NCI-H2227 (cell line): ENCODE measurements at regions not wholly inside any gene's neighbourhood (a gene's known extent, or its start where the extent isn't known, plus 50 kb on each side); places are given as distances from the start of the nearest gene placed in this dataset.

ENCODE experiments used
- DNase-seq: peaks from one replicate; lab custom pipeline; 2025; ENCODE audit not compliant: unreplicated experiment; lab: John Stamatoyannopoulos, UW

DNA sequence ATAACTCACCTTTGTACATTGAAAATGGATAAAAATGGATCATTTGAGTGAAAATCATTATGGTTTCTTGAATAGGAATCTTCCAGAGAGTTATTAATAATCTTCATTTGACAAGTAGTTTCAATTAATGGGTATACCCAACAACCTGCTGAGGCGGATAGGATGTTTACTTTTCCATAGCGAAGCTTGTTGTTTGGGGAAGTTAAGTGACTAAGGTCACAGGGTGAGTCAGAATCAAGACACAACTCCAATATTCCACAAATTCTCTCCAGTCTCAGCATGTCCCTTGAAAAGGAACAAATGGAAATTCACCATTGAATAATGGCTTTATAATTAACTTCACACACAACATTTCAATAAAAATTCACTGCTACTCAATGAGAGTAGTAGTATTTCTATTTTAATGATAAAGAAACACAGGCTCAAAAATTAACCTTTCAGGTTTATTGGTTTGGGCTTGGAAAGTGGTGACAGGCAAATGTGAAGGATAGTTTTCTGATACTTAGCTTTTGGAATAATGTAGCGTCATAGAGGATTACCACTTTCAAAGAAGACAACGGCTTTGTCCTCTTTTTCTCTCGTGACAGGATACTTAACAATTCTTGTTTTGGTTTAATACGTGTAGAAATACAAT lies 211.3 kb downstream of the GPD2 start:
- no peak for DNase-seq

DNA sequence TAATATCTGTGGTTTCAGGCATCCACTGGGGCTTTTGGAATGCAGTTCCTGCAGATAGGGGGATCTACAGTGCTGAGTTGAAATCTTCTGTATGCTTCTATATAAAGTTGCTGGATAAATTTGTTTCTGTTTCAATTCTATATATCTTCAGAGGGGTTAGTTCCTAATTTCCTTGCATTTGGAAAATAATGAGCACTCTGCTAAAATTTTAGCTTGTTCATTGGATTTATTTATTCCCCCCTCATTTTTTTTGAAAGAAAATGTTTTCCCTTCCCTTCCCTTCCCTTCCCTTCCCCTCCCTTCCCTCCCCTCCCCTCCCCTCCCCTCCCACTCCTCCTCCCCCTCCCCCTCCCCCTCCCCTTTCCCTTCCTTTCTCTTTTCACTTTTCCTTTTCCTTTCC lies 212.3 kb downstream of the GPD2 start:
- no peak for DNase-seq

DNA sequence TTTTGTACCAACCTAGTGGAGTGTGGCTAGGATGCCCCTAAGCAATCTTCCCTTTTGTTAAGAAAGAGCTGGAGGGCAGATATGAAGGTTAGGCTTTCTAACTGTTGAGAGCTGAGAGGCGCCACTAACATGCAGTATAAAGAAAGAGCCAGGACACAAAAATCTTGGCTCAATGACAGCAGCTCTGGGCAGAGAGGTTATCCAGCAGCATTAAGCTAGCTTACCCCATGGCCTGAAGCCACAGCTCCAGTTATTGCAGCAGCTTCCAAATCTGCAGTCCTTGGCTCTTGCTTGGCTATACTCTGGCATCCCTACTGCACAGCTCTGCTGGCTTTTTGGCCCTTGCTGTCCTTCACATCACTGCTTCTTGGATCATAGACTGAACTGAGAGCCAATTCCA lies 213.4 kb downstream of the GPD2 start:
- no peak for DNase-seq

DNA sequence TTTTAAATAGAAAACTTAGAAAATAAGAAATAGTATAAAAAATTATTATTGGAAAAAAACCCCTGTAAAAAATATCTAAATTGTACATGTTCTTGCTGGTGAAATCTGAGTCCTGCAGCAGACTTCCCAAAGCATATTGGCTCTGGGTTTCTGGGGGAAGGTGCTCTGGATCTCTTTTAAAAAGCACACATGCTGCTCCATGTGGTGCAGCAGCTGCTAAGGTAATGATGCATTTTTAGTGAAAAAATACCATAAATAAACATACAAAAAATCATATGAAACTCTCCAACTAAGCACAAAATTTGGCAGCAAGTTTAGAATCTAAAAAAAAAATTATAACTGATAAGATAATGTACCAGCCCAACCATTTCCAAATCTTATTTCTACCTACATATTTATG lies 216.5 kb downstream of the GPD2 start:
- DNase-seq: no peak

DNA sequence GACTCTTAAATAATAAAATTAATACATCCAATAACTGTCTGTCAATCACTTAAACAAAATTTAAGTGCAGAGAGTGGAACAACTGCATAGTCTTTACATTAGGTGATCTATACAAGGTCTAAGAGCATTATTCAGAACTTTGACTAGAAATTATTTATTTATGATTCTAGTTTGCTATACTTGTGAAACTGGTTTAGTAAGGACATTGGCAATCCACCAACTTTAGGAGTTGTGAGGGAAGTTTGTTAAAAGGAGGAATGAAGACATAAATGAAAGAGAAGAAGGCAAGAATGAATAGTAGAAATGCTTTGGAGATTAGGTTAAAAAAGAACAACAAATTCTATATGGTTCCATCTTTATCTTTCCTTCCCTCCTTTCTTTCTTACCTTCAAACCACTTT lies 217.5 kb downstream of the GPD2 start:
- no peak for DNase-seq

DNA sequence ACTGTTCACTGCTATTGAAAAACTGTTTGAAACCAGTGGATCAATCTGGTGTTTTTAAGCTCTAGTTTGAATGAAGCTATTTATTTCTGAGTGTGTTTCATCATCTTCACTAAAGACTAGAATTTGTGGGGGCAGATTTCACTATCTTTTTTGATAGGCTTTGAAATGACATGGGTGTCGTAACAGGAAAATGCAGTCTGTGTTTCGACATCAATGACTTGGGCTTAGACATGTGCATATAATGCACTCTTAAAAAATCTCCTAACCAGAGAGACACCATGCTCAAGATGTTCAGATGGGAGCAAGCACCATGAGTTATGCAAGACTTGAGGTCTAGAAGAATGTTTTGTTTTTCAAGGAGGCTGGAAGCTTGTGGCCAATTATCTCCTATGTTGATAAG lies 221.6 kb downstream of the GPD2 start:
- no peak for DNase-seq

DNA sequence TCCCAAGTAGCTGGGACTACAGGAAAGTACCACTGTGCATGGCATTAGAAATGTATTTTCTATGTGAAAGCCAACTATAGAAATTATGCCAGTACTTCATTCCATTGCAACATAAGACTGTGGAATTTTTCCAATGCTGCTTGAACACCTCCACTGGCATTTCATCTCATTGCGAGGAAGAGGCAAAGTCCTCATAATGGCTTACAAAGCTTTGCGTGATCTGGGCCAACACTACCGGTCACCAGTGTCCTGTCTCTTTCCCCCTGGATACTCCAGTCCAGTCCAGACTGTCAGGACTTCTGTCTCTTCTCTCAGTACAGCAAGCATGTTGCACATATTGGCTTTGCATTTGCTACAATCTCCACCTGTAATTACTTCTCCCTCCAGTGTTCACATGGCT lies 223.5 kb downstream of the GPD2 start:
- DNase-seq: no peak

DNA sequence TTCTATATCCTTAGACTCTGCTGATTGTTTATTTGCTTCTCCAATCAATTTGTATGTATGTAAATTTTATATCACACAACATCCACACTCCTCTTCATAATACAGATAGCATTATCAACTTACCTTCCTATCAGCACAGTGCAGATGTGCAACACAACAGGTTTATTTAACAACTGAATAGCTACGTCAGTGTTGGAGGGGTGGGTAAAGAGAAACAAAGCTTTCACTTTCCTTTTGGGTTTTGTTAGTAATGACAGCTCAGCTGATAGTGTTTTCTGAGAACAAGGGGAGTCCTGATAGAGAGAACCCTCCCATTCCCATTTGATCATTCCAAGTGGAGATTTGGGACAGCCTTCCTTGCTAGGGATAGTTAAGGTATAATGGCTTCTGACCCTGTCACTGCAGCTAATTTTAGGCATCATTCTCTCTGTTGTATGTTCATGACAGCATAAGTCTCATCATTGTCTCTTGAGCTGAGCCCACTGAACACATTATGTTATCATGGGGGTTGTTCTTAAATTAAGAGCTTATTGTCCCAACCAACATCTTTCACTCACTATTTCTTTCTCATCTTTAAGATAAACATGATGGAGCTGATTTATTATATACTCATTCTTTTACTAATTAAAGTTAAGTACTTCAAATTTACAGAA lies 227.7 kb downstream of the GPD2 start:
- DNase-seq: no peak

DNA sequence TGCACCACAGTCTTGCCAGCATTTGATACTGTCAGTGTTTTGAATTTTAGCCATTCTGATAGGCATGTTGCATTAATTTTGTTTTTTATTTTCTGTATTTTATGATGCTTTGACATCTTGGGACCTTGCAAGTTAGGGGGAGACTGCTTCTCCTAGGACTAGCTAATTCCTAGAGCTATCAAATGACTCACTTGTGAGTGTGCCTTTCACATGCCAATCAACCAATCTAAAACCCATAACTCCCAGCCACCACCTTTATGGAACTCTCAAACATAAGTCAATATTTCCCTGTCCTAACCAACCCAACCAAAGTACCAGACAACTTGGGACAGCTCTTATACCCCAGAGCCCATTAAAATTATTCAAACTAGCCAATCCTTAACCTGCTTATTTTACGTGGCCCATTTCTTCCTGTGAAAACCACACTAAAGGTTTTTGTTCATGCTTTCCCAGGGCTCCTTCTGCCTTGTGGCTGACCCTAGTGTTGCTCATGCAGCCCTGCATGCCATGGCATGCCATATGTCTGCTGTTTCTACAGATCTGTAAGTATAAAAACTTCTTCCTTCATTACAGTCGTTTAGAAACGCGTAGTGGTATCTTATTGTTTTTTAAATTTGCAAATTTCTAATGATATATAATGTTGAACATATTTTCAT lies 230.1 kb downstream of the GPD2 start:
- no peak for DNase-seq

DNA sequence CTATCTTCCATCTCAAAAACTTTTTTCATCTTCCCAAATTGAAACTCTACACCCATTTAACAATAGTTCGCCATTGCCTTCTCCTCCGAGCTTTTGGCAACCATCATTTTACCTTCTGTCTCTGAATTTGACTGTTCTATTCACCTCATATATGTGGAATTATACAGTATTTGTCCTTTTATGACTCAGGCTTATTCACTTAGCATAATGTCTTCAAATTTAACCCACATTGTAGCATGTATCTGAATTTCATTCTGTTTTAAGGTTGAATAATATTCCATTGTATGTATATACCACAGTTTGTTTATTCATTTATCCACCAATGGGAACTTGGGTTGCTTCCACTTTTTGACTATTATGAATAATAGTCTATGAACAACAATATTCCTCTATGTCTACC lies 233.9 kb downstream of the GPD2 start:
- no peak for DNase-seq

DNA sequence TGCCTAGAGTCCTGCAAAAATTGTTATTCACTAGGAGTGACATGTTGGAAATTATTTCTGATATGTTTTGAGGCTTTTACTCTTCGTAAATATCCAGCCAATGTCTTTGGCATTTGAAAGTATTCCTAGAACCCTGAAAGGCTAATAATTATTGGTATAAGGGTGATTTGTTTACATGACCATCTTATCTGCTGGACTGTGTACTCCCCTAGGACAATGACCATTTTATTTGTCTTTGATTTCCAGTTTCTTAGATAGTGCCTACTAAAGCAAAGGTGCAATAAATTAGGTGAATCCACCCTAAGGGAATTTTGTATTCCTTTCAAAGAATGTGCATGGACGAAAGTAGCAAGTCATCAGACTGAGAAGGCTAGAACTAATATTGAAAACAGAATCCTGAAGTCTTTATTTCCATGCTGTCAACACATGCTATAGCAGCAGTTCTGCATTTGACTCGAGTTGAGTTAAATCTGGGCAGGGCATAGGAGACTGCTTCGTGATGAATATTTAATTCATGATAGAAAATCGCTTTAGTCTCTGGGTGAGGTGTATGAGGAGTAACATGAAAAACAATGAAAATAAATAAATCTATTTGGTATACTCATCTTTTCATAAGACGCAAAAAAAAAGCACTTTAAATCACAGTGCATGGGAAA lies 235.7 kb downstream of the GPD2 start:
- DNase-seq: no peak

DNA sequence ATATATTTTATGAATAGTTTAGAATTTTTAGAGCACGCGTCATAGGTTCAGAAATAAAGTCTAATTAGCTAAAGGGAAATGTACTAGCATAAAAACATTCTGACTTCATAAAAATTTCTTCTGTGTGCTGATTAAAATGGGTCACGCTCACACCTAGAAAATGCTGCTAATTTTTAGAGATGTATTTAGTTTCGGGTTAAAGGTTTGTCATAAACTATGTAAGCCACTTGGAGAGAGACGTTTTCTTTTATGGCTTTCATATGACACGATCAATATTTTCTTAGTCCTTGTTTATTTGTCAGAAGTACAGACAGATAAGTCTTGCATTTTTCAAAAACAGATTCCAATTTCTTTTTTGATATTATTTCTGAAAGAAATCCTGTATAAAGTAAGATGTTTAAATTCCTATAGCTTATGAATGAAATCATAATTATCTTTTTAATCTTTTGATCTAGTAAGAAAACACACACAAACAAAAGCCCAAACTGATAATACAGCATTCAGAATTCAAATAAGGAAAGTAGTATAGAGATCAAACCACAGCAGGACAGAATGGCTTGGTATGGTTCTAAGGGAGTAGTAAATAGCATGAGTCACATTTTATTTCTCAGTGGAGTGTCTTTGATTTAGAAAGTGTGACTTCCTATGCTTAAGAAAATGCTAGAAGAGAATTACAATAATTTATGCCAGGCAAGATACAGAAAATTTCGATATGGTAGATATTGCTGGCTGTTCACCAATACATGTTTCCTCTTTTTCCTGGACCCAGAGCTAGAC lies 236.6 kb downstream of the GPD2 start:
- DNase-seq: no peak

DNA sequence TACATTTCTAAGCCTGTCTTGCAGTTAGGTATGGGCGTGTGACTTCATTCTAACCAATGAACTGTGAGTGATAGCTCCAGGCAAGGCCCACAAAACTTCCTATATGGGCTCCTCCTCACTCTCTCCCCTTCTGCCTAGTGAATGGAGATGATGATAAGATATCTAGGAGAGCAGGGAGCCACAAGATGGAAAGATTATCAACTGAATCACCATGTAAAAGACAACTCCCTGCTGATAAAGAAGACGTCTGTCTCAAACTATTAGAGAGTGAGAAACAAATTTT lies 237.1 kb downstream of the GPD2 start:
- DNase-seq: no peak

DNA sequence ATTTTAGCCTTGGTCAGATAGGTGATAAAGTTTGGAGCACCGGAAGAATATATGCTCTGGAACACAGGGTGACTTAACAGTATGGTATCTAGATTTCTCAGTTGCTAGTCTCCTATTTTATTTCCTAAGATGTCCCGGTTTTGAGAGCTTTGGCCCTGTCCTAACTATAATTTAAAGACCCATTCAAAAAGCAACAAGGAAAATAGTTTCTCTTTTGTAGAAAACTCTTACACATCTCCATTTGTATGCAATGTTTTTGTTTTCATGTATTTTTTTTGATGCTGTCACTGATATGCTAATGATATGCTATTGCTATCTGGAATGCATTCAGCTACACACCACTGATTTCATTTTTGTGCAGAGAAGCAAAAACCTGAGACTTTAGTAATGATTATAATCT lies 237.8 kb downstream of the GPD2 start:
- no peak for DNase-seq

DNA sequence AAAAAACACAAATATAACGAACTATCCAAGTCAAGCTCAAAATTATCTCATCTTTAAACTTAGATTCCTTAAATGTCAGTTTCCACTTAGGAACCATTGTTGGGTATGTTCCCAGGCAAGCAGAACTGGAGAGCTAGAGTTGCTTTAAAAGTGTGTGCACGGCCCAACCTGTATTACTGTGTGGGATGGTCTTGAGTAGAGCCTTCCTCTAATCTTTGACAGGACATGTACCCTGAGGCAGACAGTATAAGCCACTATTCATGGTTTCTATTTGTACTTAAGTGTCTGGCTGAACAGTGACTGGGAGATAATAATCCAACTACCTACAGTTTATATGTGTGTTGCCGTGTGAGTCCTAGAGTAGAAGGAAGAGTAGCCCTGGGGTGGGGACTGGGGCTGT lies 239.7 kb downstream of the GPD2 start:
- DNase-seq: no peak

DNA sequence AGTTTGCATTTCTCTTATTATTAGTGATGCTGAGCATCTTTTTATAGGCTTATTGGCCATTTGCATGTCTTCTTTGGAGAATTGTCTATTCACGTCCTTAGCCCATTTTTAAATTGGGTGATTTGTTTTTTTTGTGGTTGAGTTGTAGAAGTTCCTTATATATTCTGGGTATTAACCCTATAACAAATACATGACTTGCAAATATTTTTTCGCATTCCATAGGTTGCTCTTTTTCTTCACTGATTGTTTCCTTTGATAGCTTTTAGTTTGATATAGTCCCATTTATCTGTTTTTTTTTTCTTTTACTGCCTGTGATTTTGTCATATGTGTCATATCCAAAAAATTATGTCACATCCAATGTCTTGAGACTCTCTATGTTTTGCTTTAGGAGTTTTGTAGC lies 243.6 kb downstream of the GPD2 start:
- DNase-seq: no peak

DNA sequence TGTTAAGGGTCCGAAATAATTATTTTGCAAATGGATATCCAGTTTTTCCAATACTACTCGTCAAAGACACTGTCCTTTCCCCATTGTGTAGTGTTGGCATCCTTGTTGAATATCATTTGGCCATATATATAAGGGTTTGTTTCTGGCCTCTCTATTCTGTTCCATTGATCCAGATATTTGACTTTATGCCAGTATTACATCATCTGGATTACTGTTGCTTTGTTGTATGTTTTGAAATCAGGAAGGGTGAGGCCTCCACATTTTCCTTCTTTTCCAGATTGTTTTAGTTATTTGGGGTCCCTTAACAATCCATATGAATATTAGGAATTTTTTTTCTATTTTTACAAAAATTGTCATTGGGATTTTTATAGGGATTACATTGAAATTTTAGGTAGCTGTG lies 244.1 kb downstream of the GPD2 start:
- DNase-seq: no peak

DNA sequence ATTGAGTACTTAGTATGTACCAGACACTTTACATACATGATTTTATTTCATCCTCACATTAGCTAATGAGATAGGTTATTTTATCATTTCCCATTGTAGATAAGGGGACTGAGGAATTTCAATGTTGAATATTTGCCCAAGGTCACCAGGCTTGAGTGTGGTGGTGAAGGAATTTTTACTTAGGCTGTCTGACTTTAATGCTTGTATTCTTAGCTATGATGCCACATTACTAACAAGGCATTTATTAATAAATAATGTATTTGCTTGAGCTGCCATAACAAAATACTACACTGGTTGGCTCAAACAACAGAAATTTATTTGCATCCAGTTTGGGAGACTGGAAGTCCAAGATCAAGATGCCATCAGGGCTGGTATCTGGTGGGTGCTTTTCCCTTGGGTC lies 250.9 kb downstream of the GPD2 start:
- no peak for DNase-seq

DNA sequence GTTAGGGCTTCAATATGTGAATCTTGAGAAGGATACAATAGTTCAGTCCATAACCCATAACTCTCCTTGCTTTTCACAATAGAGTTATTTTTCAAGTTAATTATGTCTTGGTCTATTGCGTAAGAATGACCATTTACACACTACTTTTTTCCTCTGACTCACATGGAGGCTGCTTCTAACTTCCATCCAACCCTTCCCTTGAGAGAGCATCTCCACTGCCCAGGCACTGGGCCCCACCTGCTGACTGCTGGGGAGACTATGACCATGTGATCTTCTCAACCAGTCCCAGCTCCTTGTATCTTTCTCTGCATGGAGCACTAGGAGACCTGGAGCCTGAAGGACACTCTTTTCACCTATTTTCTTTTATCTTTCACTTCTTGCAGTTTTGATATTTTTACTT lies 251.5 kb downstream of the GPD2 start:
- no peak for DNase-seq

DNA sequence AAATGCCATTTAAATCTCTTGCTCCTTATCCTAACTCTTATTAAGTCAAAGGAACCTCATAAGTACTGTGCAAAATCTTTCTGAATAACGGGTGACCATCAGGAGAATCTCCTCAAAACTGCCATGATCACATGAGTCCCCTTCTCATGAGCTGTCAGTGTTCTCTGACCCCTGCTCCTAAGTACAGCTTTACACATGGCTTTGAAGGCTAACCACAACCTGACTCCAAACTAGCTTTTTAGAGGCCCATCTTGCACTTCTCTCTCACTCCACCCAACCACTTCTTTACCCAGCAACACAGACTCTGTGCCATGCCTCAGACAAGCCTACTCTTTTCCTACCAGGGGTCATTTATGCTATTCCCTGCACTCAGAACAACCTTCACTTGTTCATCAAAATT lies 253.8 kb downstream of the GPD2 start:
- DNase-seq: no peak

DNA sequence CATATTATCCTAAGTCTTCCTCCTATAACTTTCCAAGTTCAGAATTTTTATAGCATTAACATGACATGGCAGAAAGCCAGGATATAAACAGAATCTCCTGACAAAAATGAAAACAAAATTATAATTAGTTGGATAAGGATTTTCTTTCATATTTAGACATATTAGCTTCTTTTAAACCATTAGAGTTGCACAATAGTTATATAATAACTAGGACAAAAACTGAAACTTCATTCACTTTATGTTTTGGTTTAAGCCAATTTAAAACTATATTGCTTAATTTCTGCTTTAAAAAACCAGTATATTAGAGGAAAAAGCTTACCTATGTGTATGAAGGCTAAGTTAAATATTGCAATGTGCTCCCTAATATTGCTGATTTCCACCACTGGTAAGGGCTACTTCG lies 254.8 kb downstream of the GPD2 start:
- no peak for DNase-seq

DNA sequence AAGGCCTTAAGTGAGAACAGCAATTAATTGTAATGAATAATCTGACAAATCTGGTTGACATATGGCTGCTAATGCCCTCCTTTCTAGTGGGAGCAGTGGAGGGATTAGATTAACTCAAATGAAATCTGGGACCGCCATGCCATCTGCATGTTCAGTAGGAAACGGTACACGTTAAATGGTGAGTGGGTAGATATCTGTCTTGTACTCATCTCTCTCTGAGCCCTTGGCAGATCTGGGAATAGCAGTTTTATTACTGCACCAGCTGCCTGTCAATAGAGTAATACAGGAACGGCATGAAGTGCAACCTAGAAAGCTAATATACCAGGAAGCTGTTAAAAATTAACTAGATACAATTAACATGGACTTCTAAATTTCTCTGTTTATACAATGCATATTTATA lies 258.8 kb downstream of the GPD2 start:
- DNase-seq: no peak
